Right ventricle myocardium inferior (tissue), 1 donor: ENCODE measurements at regions not wholly inside any gene's neighbourhood (a gene's known extent, or its start where the extent isn't known, plus 50 kb on each side); places are given as distances from the start of the nearest gene placed in this dataset.
"Not testable (repeated sequence)": the region's sequence is repeated elsewhere in the genome, so short reads cannot be mapped to it uniquely, and the experiment has no call there.

ENCODE experiments used
- ATAC-seq: fragments of 200-7000 bp; cut with Tn5 transposase; one replicate; pipeline ENCODE4 v1.9.1; 2020; ENCODE audit warnings: mild to moderate bottlenecking, moderate library complexity
- DNase-seq: peaks from one replicate; pipeline ENCODE4 v3.0.0; 2021; ENCODE audit errors: missing footprints
- intact Hi-C: fragments of 100-400 bp; cut with DNase I; formaldehyde crosslinking; loops from one replicate; pipeline ENCODE4 v1.11.0; 2022
- donor health status: DM: no; HTN: yes; CAD: no; lungs with severe emphysema.

GRCh38 chr2:16744521-16744920 is 78.9 kb upstream of the CYRIA start:
- intact Hi-C loops: no loop called here
- ATAC-seq: no peak

GRCh38 chr2:16742026-16742425 is 76.4 kb upstream of the CYRIA start:
- DNase-seq: no peak
- intact Hi-C loops: no loop called here
- no peak for ATAC-seq

More at GRCh38 chr2:16744521-16744920, 78.9 kb upstream of the CYRIA start:
- no peak for DNase-seq

DNA sequence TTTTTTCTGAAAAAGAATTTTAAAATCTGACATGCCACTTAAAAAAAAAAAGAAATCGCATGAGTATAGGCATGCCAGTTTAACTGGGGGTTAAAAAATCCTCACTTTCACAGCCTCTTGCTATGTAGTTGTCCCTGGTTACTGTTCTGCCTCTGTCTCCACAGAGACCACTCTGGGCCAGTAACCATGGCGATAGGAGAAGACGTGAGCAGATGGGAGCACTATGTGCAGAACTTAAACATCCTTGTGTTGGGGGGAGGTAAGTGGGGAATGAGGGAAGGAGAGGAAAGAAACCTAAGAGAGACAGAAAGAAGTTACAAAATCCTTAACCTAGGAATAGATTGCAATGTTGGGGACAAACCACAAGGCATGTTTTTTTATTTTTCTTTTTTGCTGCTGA is 75.9 kb upstream of the CYRIA start:
- intact Hi-C loops: no loop called here
- no peak for DNase-seq
- no peak for ATAC-seq

GRCh38 chr2:16739778-16740581 is 74.3 kb upstream of the CYRIA start:
- DNase-seq: no peak
- intact Hi-C loops: no loop called here
- peak; percentile 83 for ATAC-seq

DNA sequence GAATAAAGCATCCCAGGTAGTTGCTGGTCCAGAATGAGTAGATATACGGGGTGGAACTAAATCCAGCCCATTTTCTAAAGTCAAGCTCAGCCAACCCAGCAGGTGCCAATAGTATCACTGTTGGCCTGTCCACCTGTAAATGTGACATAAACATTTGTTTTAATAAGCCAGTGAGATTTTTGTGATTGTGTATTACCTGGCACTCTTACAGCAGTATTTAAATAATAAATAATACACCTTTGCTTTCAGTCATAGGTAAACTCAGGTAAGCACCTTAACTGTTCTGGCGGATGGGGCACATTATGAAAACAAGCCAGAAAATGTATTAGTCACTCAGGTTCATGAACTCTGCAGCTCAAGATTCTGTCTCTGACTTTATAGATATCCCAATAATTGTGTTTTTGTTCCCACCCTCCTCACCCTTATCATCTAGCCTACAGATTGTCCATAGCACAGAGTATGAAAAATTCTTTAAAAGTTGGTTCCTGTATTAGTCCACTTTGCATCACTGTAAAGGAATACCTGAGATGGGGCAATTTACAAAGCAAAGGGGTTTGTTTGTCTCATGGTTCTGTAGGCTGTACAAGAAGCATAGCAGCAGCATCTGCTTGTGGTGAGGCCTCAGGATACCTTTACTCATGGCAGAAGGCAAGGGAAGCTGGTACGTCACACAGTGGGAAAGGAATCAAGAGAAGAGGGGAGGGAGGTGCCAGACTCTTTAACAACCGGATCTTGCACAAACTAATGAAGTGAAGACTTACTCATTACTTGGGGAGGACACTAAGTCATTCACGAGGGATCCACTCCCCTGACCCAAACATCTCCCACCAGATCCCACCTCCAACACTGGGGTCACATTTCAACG is 73.0 kb upstream of the CYRIA start:
- DNase-seq (no peak), ATAC-seq (no peak)
- intact Hi-C loops: no loop called here

GRCh38 chr2:16737812-16738211 is 72.2 kb upstream of the CYRIA start:
- DNase-seq: no peak
- intact Hi-C loops: no loop called here
- no peak for ATAC-seq

DNA sequence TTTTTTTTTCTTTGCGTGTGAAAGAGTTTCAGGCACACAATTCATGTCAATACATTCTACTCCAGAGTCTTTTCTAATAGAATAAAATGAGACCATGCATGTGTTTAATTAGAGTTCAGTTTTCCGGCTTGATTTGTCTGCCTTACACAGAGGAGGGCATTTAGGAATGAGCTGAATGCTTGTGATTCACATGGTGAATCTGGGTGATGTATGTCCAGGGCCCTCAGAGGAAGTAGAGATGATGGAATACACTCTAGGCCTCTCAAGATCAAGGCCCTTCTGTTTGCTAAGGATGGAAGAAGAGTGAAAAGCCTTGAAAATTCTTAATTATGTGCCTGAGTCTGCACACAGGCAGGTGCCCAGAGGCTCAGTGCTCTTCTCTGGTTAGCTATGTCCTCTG is 71.0 kb upstream of the CYRIA start:
- intact Hi-C loops: no loop called here
- no peak for ATAC-seq

GRCh38 chr2:16729335-16729734 is 63.7 kb upstream of the CYRIA start:
- intact Hi-C loops: loop anchor here (10.0 kb wide), 1 partner anchor 115 kb away; no protein-coding TSS in a partner anchor
- ATAC-seq (no peak), DNase-seq (no peak)

More for the DNA sequence above, 71.0 kb upstream of the CYRIA start:
- DNase-seq: no peak

DNA sequence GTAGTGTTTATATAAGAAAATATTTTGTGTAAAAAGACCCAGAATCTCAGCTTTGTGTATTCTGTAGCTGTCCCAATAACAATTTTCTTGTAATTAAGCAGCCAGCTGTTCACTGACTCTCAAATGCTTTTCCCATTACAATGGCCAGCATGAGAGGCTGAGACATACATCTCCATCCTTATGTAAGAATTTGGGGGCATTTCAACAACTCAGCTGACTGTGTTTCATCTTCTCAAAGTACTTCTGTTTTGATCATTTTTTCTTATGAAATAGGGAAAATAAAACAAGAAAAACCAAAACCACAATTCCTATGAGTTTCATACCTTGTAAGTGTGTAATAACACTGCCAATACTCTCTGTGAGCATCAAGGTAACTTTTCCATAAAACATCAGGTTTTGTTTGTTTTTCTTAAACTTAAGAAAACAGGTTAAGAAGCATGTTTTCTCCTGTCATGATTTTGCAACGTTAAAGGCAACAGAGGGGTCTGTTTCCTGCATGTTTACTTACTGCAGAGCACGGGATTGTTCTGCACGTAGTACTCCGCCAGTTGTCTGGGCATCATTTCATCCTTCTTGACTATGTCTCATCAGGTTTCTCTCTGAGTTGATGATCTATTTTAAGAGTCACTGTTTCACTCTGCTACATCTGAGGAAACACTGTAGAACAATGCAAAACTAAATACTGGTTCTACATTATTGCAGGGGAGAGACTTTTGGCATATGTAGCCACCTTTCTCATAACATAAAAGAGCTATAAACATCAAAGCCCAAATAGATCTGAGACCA is 62.9 kb upstream of the CYRIA start:
- DNase-seq (no peak), ATAC-seq (no peak)
- intact Hi-C loops: loop anchor here (10.0 kb wide), 1 partner anchor 114 kb away; no protein-coding TSS in a partner anchor

DNA sequence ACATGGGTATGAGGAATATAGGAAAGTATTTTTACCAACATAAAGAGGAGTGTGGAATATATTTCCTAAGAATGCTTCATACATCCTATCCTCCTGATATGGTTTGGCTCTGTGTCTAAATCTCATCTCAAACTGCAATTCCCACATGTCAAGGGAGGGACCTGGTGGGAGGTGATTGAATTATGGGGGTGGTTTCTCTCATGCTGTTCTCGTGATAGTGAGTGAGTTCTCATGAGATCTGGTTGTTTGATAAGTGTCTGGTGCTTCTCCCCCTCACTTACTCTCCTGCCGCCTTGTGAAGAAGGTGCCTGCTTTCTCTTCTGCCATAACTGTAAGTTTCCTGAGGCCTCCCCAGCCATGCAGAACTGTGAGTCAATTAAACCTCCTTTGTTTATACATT is 62.2 kb upstream of the CYRIA start:
- intact Hi-C loops: loop anchor here (10.0 kb wide), 1 partner anchor 113 kb away; no protein-coding TSS in a partner anchor

GRCh38 chr2:16727256-16727655 is 61.6 kb upstream of the CYRIA start:
- intact Hi-C loops: loop anchor here (10.0 kb wide), 1 partner anchor 112 kb away; no protein-coding TSS in a partner anchor
- ATAC-seq (peak; percentile 34), DNase-seq (no peak)

More for the DNA sequence above, 62.2 kb upstream of the CYRIA start:
- ATAC-seq, DNase-seq: not testable (repeated sequence)

DNA sequence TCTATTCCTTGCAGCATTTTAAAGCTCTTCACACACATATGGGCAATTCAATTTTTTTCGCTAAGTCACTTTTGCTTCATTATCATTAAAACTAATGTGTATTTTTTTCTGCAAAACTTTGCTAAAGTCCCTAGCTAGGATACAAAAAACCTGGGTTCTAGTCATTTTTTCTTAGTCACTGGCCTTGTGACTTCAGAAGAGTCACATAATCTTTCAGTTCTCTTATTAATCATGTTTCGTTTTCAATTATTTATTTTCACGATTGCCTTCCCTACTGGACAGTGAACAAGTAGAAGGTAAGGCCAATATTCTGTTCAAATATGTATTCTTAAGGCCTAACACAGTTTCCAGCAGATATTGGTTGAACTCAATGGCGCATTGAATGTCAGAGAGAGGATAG is 60.9 kb upstream of the CYRIA start:
- intact Hi-C loops: loop anchor here (10.0 kb wide), 1 partner anchor 112 kb away; no protein-coding TSS in a partner anchor
- no peak for ATAC-seq
- DNase-seq: no peak

GRCh38 chr2:16726147-16726546 is 60.5 kb upstream of the CYRIA start:
- no peak for DNase-seq
- intact Hi-C loops: loop anchor here (10.0 kb wide), 1 partner anchor 111 kb away; no protein-coding TSS in a partner anchor
- no peak for ATAC-seq

DNA sequence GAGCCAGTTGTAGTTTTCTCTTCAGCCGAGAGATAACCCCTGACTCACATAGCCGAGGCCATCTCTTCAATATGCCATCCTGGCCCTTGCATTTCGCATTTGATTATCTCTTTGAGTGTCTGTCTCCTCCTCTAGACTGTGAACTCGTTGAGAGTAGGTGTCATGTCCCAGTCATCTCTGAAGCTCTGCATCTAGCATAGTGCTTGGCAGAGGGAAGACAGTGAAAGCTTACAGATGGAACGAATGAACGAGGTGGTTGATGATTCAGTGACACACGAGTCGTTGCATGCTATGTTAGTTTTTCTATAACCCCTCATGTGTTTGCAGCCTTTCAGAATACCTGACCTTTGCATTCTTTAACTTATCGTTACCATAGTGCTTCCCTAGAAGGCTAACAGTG is 59.9 kb upstream of the CYRIA start:
- intact Hi-C loops: loop anchor here (10.0 kb wide), 1 partner anchor 111 kb away; no protein-coding TSS in a partner anchor
- DNase-seq (no peak), ATAC-seq (no peak)

DNA sequence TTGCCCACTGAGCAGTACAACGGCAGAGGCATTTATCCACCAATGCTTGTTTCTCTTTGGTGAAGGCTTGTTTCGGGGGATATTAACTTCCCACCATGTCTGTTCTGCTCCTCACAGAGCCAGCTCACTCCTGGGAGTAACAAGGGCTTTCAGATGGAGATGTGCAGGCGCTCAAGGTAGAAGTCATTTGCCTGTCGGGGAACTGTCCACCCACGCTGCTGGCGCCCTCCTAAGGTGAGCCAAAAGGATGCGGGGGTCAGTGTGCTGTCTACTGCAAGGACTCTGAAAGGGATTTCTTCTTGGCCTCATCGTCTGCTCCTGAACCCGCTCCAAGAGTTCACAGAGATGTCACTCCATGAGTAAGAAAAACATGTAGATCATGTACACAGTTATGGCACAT is 57.0 kb upstream of the CYRIA start:
- intact Hi-C loops: loop anchor here (10.0 kb wide), 1 partner anchor 108 kb away; no protein-coding TSS in a partner anchor
- no peak for DNase-seq
- no peak for ATAC-seq

- ATAC-seq: no peak
- intact Hi-C loops: loop anchor here (10.0 kb wide), 1 partner anchor 107 kb away; no protein-coding TSS in a partner anchor
- no peak for DNase-seq
Measured at GRCh38 chr2:16722126-16722525, 56.5 kb upstream of the CYRIA start.

DNA sequence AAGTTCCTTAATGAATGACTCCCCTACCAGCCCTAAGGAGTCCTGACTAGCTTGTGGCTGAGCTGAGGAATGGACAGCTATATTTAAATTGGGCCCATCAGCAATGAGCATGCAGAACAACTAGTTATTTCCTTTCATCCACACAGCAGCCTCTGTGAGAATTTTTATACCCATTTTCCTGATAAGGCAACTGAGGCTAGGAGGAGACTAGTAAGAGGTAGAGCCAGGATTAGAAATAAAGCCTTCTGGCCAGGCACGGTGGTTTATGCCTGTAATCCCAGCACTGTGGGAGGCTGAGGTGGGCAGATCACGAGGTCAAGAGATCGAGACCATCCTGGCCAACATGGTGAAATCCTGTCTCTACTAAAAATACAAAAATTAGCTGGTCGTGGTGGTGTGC is 55.9 kb upstream of the CYRIA start:
- intact Hi-C loops: loop anchor here (10.0 kb wide), 1 partner anchor 107 kb away; no protein-coding TSS in a partner anchor
- DNase-seq, ATAC-seq: not testable (repeated sequence)

DNA sequence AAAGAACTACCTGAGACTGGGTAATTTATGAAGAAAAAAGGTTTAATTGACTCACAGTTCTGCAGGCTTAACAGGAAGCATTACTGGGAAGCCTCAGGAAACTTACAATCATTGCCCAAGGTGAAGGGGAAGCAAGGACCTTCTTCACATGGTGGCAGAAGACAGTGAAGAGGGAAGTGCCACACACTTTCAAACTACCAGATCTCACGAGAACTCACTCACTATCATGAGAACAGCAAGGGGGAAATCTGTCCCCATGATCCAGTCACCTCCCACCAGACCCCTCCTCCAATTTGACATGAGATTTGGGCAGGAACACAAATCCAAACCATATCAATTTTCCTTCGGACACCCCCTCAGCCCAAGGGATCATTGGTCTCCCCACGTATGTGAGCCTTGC is 55.1 kb upstream of the CYRIA start:
- not testable (repeated sequence) for DNase-seq, ATAC-seq
- intact Hi-C loops: loop anchor here (10.0 kb wide), 1 partner anchor 106 kb away; no protein-coding TSS in a partner anchor
